22Rv1 (cell line): ENCODE measurements at regions not wholly inside any gene's neighbourhood (a gene's known extent, or its start where the extent isn't known, plus 50 kb on each side); places are given as distances from the start of the nearest gene placed in this dataset.

Experiments
- H3K27ac ChIP-seq: fragments of 450-650 bp; 2 replicates; pipeline ENCODE4 v1.5.1; 2017
- CTCF ChIP-seq: fragments of 450-650 bp; IDR thresholded peaks from 2 replicates; pipeline ENCODE4 v1.5.1; 2017; ENCODE audit warnings: mild to moderate bottlenecking
- ZFX ChIP-seq: fragments of 450-650 bp; IDR thresholded peaks from 2 replicates; pipeline ENCODE4 v1.6.1; 2017; ENCODE audit warnings: antibody characterized with exemption, borderline replicate concordance

- TF ChIP-seq ZFX (no peak), CTCF (no peak)
- no peak overlapping the region for H3K27ac ChIP-seq
Observed at GRCh38 chr5:111950660-111951059, 193.7 kb upstream of the NREP start.

- TF ChIP-seq ZFX (no peak), CTCF (no peak)
- H3K27ac ChIP-seq: no peak overlapping the region
Observed at GRCh38 chr5:111948092-111948841, 191.3 kb upstream of the NREP start.

- H3K27ac ChIP-seq: no peak overlapping the region
- TF ChIP-seq ZFX (no peak), CTCF (no peak)
Observed at GRCh38 chr5:111946556-111946955, 189.6 kb upstream of the NREP start.

- TF ChIP-seq CTCF (no peak), ZFX (no peak)
- H3K27ac ChIP-seq: no peak overlapping the region
Observed at GRCh38 chr5:111945535-111945934, 188.5 kb upstream of the NREP start.

GRCh38 chr5:111942661-111943401 lies 185.8 kb upstream of the NREP start:
- H3K27ac ChIP-seq: no peak overlapping the region
- TF ChIP-seq ZFX: no peak
- no peak for TF ChIP-seq CTCF

- H3K27ac ChIP-seq: no peak overlapping the region
- TF ChIP-seq ZFX (no peak), CTCF (no peak)
Observed at GRCh38 chr5:111942201-111942600, 185.2 kb upstream of the NREP start.

GRCh38 chr5:111937094-111937493 lies 180.1 kb upstream of the NREP start:
- no peak overlapping the region for H3K27ac ChIP-seq
- TF ChIP-seq ZFX (no peak), CTCF (no peak)
